ENCODE measurements at regions not wholly inside any gene's neighbourhood (a gene's known extent, or its start where the extent isn't known, plus 50 kb on each side); places are given as distances from the start of the nearest gene placed in this dataset.

DNA sequence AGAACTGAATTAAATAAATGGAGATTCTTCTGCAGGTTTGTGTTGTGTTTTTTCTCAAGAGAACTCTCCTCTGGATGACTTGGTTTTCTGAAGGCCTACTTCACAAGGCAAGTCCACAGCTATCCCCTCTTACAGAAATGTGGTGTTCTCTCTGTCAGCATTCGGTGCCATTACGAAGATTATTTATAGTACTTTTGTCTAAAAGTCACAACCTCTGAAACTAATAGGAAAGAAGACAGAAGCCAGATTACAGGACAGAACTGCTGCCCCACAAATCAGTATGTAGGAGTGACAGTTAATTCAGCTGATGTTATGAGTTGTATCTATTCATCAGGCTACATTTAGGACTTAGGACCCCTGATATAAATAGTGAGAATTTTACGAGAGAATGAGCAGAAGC is 413.5 kb downstream of the TMX3 start:
- TF ChIP-seq, protein P1, sequence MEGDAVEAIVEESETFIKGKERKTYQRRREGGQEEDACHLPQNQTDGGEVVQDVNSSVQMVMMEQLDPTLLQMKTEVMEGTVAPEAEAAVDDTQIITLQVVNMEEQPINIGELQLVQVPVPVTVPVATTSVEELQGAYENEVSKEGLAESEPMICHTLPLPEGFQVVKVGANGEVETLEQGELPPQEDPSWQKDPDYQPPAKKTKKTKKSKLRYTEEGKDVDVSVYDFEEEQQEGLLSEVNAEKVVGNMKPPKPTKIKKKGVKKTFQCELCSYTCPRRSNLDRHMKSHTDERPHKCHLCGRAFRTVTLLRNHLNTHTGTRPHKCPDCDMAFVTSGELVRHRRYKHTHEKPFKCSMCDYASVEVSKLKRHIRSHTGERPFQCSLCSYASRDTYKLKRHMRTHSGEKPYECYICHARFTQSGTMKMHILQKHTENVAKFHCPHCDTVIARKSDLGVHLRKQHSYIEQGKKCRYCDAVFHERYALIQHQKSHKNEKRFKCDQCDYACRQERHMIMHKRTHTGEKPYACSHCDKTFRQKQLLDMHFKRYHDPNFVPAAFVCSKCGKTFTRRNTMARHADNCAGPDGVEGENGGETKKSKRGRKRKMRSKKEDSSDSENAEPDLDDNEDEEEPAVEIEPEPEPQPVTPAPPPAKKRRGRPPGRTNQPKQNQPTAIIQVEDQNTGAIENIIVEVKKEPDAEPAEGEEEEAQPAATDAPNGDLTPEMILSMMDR (IDR thresholded peaks at IDR 0.05): no peak
- TF ChIP-seq POLR2A (IDR thresholded peaks at IDR 0.05): no peak

Data from ovary (tissue), 3 donors.